ENCODE measurements at regions not wholly inside any gene's neighbourhood (a gene's known extent, or its start where the extent isn't known, plus 50 kb on each side); places are given as distances from the start of the nearest gene placed in this dataset.

DNA sequence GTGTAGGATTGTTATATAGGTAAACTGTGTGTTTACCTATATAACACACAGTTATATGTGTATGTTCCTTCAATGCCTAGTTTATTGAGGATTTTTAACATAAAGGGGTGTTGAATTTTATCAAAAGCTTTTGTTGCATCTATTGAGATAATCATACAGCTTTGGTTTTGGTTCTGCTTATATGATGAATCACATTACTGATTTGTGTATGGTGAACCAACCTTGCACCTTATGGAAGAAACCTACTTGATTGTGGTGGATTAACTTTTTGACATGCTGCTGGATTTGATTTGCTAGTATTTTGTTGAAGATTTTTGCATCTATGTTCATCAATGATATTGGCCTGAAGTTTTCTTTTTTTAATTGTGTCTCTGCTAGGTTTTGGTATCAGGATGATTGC, 194.9 kb downstream of the TMEM167A start:
- no peak for DNase-seq (ENCODE audit: low spot score)
- intact Hi-C loops (cut with micrococcal nuclease; ENCODE audit: unreplicated experiment): no loop called here
- ChIA-PET CTCF (no interaction called here), POLR2A (ENCODE audit: low non-redundant PET) (no interaction called here)
- no TSS peak for BruUV-seq (replicated peaks)
- H3K27me3 ChIP-seq (replicated peaks; ENCODE audit: insufficient read depth, low read depth, low read length, poor library complexity): peaks cover 7% of the 10 kb centered on the region
- no peaks in the 10 kb centered on the region for H3K4me1 ChIP-seq (ENCODE audit: insufficient read depth, low read length, poor library complexity, severe bottlenecking)
- no peaks in the 10 kb centered on the region for H3K36me3 ChIP-seq (ENCODE audit: insufficient read depth, low read length, poor library complexity, severe bottlenecking)
- no peaks in the 10 kb centered on the region for H3K9me3 ChIP-seq (ENCODE audit: low read depth, low read length, poor library complexity, severe bottlenecking)
- TF ChIP-seq EZH2 (IDR thresholded peaks at IDR 0.05; ENCODE audit: borderline replicate concordance, low read depth, low read length, poor library complexity, severe bottlenecking): no peak
- TF ChIP-seq, protein P1, sequence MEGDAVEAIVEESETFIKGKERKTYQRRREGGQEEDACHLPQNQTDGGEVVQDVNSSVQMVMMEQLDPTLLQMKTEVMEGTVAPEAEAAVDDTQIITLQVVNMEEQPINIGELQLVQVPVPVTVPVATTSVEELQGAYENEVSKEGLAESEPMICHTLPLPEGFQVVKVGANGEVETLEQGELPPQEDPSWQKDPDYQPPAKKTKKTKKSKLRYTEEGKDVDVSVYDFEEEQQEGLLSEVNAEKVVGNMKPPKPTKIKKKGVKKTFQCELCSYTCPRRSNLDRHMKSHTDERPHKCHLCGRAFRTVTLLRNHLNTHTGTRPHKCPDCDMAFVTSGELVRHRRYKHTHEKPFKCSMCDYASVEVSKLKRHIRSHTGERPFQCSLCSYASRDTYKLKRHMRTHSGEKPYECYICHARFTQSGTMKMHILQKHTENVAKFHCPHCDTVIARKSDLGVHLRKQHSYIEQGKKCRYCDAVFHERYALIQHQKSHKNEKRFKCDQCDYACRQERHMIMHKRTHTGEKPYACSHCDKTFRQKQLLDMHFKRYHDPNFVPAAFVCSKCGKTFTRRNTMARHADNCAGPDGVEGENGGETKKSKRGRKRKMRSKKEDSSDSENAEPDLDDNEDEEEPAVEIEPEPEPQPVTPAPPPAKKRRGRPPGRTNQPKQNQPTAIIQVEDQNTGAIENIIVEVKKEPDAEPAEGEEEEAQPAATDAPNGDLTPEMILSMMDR (conservative IDR thresholded peaks at IDR 0.05; ENCODE audit: low read depth, low read length): no peak
- no peak overlapping the region for H3K27ac ChIP-seq (ENCODE audit: low read depth, low read length, poor library complexity, severe bottlenecking)
- H3K4me3 ChIP-seq (ENCODE audit: low read depth, low read length, poor library complexity, severe bottlenecking): no peak overlapping the region

DNA sequence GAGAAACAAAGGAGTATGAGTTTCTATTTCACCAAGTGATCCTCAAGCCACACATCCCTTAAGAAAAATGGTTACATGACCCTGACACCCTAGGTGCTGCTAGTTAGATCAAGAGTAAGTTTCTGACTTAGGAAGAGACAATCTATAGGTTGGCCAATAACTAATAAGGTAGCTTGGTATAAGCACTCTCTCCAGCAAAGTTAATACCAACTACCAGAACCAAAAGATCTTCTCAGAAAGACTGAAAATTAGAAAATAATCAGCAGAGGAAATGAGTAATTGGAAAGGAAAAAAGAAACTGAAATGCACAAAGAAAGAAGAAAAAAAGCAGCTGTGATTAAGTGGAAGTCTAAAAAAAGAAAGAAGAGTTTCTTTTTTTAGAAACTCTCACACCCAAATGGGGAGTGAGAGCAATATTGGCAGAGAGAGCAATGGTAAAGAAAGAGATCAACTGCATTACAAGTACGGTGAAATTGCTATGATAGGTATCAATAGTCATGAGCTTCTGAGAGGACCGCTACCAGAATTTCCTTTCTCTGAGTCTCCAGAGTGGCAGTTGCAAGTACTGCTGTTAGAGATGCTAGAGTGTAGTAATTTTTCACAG, 195.5 kb downstream of the TMEM167A start:
- ChIA-PET CTCF (no interaction called here), POLR2A (ENCODE audit: low non-redundant PET) (no interaction called here)
- H3K27ac ChIP-seq (ENCODE audit: low read depth, low read length, poor library complexity, severe bottlenecking): no peak overlapping the region
- no peaks in the 10 kb centered on the region for H3K9me3 ChIP-seq (ENCODE audit: low read depth, low read length, poor library complexity, severe bottlenecking)
- BruUV-seq (replicated peaks): no TSS peak
- no peak overlapping the region for H3K4me3 ChIP-seq (ENCODE audit: low read depth, low read length, poor library complexity, severe bottlenecking)
- no peak for DNase-seq (ENCODE audit: low spot score)
- H3K27me3 ChIP-seq (replicated peaks; ENCODE audit: insufficient read depth, low read depth, low read length, poor library complexity): peaks cover 7% of the 10 kb centered on the region
- no peaks in the 10 kb centered on the region for H3K36me3 ChIP-seq (ENCODE audit: insufficient read depth, low read length, poor library complexity, severe bottlenecking)
- TF ChIP-seq, protein P1 (conservative IDR thresholded peaks at IDR 0.05; ENCODE audit: low read depth, low read length): no peak
- no peak for TF ChIP-seq EZH2 (IDR thresholded peaks at IDR 0.05; ENCODE audit: borderline replicate concordance, low read depth, low read length, poor library complexity, severe bottlenecking)
- no peaks in the 10 kb centered on the region for H3K4me1 ChIP-seq (ENCODE audit: insufficient read depth, low read length, poor library complexity, severe bottlenecking)
- intact Hi-C loops (cut with micrococcal nuclease; ENCODE audit: unreplicated experiment): no loop called here

DNA sequence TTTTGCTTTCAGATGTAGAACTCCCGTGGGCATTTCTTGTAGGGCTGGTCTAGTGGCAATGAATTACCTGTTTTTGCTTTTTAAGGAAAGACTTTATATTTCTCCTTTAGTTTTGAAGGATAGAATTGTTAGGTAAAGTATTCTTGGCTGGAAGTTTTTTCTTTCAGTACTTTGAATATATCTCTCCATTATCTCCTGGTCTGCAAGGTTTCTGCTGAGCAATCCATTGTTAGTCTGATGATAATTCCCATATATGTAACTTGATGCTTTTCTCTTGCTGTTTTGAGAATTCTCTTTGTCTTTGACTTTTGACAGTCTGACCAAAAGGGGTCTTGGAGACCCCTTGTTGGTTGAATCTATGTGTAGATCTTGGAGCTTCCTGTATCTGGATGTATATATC, 198.1 kb downstream of the TMEM167A start:
- intact Hi-C loops (cut with micrococcal nuclease; ENCODE audit: unreplicated experiment): no loop called here
- H3K27me3 ChIP-seq (replicated peaks; ENCODE audit: insufficient read depth, low read depth, low read length, poor library complexity): peaks cover 6% of the 10 kb centered on the region
- no peak for TF ChIP-seq EZH2 (IDR thresholded peaks at IDR 0.05; ENCODE audit: borderline replicate concordance, low read depth, low read length, poor library complexity, severe bottlenecking)
- TF ChIP-seq, protein P1 (conservative IDR thresholded peaks at IDR 0.05; ENCODE audit: low read depth, low read length): no peak
- CTCF ChIA-PET: no interaction called here
- DNase-seq (ENCODE audit: low spot score): no peak
- no peaks in the 10 kb centered on the region for H3K4me1 ChIP-seq (ENCODE audit: insufficient read depth, low read length, poor library complexity, severe bottlenecking)
- no peaks in the 10 kb centered on the region for H3K9me3 ChIP-seq (ENCODE audit: low read depth, low read length, poor library complexity, severe bottlenecking)
- no TSS peak for BruUV-seq (replicated peaks)
- POLR2A ChIA-PET (ENCODE audit: low non-redundant PET): no interaction called here
- H3K36me3 ChIP-seq (ENCODE audit: insufficient read depth, low read length, poor library complexity, severe bottlenecking): no peaks in the 10 kb centered on the region
- no peak overlapping the region for H3K4me3 ChIP-seq (ENCODE audit: low read depth, low read length, poor library complexity, severe bottlenecking)
- H3K27ac ChIP-seq (ENCODE audit: low read depth, low read length, poor library complexity, severe bottlenecking): no peak overlapping the region

All from A673 (cell line).